ENCODE measurements at regions not wholly inside any gene's neighbourhood (a gene's known extent, or its start where the extent isn't known, plus 50 kb on each side); places are given as distances from the start of the nearest gene placed in this dataset.
"Not testable (repeated sequence)": the region's sequence is repeated elsewhere in the genome, so short reads cannot be mapped to it uniquely, and the experiment has no call there.

GRCh38 chrY:7725791-7726460 lies 814.4 kb upstream of the AMELY start:
- peak; percentile 60 for DNase-seq (ENCODE audit: low spot score)

GRCh38 chrY:7723991-7724632 lies 812.6 kb upstream of the AMELY start:
- peak; percentile 33 for DNase-seq (ENCODE audit: low spot score)

- DNase-seq (ENCODE audit: low spot score), result no peak
Observed at GRCh38 chrY:7723127-7723526, 811.6 kb upstream of the AMELY start.

DNA sequence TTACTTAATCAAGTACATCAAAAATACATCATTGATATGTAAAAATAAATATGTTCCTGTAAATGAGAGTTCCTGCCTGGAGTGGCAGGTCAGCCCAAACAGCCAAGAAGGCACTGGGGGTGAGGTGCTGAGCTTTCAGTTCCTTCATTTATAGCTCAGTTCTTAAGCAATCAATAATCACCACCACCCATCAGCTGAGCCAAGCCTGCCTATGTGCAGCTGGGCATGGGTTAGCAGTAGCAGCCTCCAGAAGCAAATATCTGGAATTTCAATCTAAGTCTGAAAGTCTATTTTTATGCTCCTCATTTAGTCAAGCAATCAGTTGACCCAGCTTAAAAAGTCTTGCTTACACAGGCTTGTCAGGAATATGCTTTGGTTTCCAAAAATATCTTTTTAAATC lies 811.0 kb upstream of the AMELY start:
- no peak for DNase-seq (ENCODE audit: low spot score)

DNA sequence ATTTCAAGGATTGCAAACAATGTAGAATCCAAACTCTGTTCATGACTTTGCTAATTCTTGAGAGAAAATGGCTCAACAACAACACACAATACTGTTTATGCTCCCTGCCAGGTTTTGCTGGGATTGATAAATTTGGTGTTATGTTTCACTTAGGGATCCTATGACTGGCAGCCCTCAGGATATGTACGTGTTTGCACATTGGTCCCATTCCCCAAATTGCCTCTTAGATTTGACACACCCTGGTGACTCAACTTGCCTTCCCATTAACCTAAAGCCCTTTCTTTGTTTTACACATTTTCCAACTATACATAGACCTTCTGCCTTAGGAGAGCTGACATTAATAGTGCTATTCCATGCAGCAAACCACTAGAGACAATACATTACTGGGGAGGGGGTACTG lies 809.4 kb upstream of the AMELY start:
- DNase-seq (ENCODE audit: low spot score), result no peak

DNA sequence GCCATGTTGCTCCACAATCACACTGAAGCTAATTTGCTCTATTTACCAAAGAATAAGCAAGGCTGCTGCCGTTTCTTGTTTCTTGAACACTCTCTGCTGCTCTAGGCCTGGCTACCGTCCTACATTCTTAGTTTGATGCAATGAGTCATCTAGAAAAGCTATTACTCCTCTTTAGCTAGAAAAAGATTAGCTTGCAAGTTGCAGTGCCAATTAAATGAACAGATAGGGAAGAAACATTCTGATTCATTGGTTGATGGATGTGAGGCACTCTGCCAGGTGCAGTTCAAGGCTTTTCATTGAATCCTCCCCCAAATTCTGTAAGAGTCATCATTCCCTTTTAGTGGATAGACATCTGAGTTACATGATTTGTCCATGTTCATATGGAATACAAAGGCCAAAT lies 807.7 kb upstream of the AMELY start:
- DNase-seq (ENCODE audit: low spot score), result no peak

DNA sequence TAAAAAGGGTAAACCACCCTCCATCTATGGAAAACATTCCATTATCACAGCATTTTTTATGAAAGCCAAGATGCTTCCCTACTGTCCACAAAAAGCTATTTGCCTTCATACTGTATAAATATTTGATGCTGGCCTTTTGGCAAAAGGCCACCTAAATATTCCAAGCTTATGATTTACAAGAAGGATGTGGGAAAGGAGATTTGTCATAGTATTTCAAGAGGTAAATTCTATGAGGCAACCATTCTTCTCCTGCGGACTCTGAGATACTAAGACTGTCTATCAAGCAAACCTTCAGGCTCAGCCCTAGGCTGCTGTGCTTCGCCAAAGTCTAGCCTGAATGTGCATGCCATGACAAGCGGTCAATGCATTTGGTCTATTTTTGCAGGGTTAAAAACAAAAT lies 807.1 kb upstream of the AMELY start:
- no peak for DNase-seq (ENCODE audit: low spot score)

DNA sequence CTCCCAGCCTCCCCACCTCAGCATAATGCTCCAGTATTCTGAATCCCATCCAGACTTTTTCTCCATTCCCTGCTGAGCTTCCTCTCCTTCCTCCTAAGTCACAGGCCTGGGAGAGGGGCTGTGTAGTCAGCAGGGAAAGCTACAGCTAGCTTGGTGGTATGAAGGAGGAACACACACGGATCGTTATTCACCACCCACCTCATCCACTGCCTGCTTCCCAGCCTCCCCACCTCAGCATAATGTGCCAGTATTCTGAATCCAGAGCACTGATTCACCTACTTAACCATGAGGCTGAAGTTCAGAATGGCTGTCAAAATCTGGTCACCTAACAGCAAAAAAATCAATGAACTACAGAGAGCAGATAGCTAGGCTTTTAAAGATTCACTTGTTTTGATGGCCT lies 806.6 kb upstream of the AMELY start:
- no peak for DNase-seq (ENCODE audit: low spot score)

- DNase-seq (ENCODE audit: low spot score), result no peak
Observed at GRCh38 chrY:7714426-7714825, 802.9 kb upstream of the AMELY start.

DNA sequence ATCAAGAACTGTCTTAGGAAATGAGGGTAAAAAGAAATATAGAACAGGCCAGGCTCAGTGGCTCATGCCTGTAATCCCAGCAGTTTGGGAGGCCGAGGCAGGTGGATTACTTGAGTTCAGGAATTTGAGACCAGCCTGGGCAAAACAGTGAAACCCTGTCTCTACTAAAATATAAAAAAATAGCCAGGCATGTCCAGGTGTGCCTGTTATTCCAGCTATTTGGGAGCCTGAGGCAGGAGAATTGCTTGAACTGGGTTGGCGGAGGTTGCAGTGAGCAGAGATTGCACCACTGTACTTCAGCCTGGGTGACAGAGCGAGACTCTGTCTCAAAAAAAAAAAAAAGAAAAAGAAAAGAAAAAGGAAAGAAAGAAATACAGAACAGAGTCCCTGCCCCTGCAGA lies 802.2 kb upstream of the AMELY start:
- DNase-seq (ENCODE audit: low spot score), result not testable (repeated sequence)

- DNase-seq (ENCODE audit: low spot score), result no peak
Observed at GRCh38 chrY:7712289-7712688, 800.7 kb upstream of the AMELY start.

DNA sequence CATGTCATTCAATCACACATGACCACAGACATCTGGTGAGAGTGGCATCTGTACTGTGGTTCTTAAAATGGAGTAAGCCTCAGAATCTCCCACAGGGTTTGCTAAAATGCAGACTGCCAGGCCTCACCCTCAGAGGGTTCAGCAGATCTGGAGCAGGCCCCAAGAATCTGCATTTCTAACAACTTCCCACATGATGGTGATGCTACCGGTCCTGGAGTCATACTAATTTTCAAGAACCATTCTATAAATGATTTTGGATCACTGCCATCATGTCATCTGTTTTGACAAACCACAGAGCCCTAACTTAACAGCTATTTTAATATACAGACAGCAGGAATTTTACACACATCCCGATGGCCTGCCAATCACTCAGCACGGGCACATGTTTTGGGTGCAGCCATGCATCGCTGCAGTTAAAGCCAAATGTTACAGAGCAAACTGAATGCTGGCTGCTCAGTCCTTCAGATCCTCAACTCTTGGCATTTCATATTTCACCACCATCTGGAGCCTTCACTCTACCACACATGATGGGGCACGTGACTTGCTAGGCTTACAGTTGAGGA lies 792.1 kb upstream of the AMELY start:
- DNase-seq (ENCODE audit: low spot score), result no peak

DNA sequence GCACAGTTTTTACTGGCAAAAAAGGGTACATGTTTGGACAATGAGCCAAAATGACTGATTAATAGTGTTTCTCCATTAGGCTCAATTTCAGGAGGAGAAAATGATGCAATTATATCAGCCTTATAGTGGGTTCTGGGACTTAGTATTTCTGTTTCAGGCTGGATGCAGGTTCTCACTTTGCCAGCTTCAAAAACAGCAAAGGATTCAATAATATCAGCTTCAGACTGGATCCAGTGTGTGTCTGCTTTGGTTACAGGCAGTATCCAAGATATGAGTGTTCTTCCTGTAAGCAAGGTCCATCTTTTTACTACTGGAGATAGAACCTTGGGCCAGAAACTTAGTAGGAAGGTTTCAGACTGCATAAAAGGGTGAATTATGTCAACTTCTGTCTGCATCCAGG lies 790.9 kb upstream of the AMELY start:
- DNase-seq (ENCODE audit: low spot score), result no peak

- DNase-seq (ENCODE audit: low spot score), result no peak
Observed at GRCh38 chrY:7701676-7702075, 790.1 kb upstream of the AMELY start.

- no peak for DNase-seq (ENCODE audit: low spot score)
Observed at GRCh38 chrY:7697506-7697905, 786.0 kb upstream of the AMELY start.

- no peak for DNase-seq (ENCODE audit: low spot score)
Observed at GRCh38 chrY:7692701-7693100, 781.1 kb upstream of the AMELY start.

GRCh38 chrY:7687086-7687485 lies 775.5 kb upstream of the AMELY start:
- DNase-seq (ENCODE audit: low spot score), result no peak

GRCh38 chrY:7684546-7684945 lies 773.0 kb upstream of the AMELY start:
- DNase-seq (ENCODE audit: low spot score), result no peak

DNA sequence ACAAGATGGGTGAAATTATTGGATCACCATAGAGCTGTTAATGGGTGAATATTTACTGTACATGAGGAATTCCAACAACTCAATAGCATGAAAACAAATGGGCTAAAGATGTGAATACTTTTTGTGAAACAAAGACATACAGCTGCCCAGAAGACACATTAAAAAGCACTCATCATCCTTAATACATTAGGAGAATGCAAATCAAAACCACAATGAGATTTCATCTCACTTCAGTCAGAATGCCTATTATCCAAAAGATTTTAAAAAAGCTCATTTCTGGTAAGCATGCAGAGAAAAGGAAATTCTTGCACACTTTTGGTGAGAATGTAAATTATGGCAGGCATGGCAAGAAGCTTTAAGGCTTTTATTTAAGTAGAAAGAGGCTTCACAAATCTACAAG lies 770.8 kb upstream of the AMELY start:
- no peak for DNase-seq (ENCODE audit: low spot score)

- DNase-seq (ENCODE audit: low spot score), result no peak
Observed at GRCh38 chrY:7681426-7681825, 769.9 kb upstream of the AMELY start.

GRCh38 chrY:7674465-7674864 lies 762.9 kb upstream of the AMELY start:
- DNase-seq (ENCODE audit: low spot score), result no peak

- DNase-seq (ENCODE audit: low spot score), result no peak
Observed at GRCh38 chrY:7672796-7673195, 761.2 kb upstream of the AMELY start.

DNA sequence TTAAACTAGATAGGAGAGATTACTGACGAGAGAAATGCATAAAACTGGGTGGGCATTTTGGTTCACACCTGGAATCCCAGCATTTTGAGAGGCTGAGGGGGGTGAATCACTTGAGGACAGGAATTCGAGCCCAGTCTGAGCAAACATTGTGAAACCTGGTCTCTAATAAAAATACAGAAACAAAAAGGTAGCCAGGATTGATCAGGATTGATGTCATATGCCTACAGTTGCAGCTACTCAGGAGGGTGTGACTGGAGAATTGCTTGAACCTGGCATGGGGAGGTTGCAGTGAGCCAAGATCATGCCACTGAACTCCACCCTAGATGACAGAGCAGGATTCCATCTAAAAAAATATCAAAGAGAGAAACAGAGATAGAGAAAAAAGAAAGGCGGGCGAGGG lies 751.7 kb upstream of the AMELY start:
- no peak for DNase-seq (ENCODE audit: low spot score)

DNA sequence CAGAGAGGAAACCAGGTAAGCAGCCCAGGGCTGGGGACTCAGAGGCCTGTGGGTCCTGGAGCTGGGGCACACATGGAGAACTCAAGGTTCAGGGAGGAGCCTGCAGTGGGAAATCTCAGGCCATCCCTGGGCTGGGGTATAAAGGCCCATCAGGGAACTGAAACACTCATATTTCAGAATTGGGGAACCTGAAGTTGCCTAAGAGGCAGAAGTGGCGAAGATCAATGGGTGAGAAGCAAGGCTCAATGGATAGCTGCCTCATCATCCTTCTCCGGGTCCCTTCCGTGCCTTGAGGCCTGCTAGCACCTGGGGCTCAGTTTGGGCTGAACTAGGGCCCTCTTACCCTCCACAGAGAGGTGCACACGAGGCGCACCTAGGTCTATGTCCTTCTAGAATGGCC lies 747.5 kb upstream of the AMELY start:
- no peak for DNase-seq (ENCODE audit: low spot score)

Data from globus pallidus (tissue), 1 donor.